Kidney epithelial cell (primary cell): ENCODE measurements at regions not wholly inside any gene's neighbourhood (a gene's known extent, or its start where the extent isn't known, plus 50 kb on each side); places are given as distances from the start of the nearest gene placed in this dataset.

Source experiments
- DNase-seq: peaks from one replicate; pipeline ENCODE4 v3.0.0-alpha.2; 2010; ENCODE audit warnings: low read depth
- H3K27me3 ChIP-seq: 2 replicates; pipeline ENCODE4 v1.6.0; 2011; ENCODE audit warnings: low read length; ENCODE audit not compliant: control insufficient read depth, insufficient read depth
- H3K36me3 ChIP-seq: 2 replicates; pipeline ENCODE4 v1.5.1; 2011; ENCODE audit warnings: low read length; ENCODE audit not compliant: control insufficient read depth, insufficient read depth
- H3K4me3 ChIP-seq: 2 replicates; pipeline ENCODE4 v1.5.1; 2011; ENCODE audit warnings: low read depth, mild to moderate bottlenecking, control low read depth, low read length
- CTCF ChIP-seq: IDR thresholded peaks from 2 replicates; pipeline ENCODE4 v1.5.1; 2011; ENCODE audit warnings: mild to moderate bottlenecking, moderate library complexity, low read length, control low read depth, inconsistent platforms; ENCODE audit not compliant: insufficient read depth, poor library complexity, severe bottlenecking

DNA sequence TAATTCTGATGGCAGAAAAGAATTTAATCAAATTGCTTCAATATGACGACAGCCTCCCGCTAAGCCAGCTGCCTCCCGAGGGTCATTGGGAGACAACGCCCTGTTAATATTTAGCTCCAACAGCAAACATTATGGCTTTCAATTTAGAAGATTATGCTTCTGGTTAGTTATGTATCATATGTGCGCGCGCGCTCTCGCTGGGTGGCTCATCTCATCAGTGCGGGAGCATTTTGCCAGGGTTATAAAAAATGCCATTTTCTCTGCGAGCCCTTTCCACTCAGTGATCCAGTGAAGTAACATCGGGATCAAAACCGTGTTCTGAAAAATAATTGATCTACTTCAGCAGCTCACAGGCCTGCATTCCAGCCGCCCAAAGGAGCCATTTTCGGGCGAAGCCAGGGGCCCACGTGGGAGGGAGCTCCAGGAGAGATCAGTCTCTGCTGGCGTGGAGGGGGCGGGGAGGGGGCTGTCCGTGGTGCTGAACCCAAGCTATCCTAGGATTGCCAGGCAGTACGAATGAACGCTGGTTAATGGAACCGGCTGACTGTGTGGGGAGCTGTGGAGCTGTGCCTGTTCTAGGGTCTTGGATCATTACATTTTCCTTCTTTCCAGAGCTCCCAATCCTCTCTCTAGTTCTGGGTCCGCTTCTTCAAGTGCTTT is 219.1 kb upstream of the ZC3H12A start:
- DNase-seq = no peak
- no peaks in the 10 kb centered on the region for H3K36me3 ChIP-seq
- H3K4me3 ChIP-seq = no peak overlapping the region
- peaks cover 3% of the 10 kb centered on the region for H3K27me3 ChIP-seq
- TF ChIP-seq CTCF = no peak

- DNase-seq = no peak
- H3K27me3 ChIP-seq = peaks cover 3% of the 10 kb centered on the region
- H3K4me3 ChIP-seq = no peak overlapping the region
- H3K36me3 ChIP-seq = no peaks in the 10 kb centered on the region
- TF ChIP-seq CTCF = no peak
Observed at GRCh38 chr1:37255868-37256267, 218.5 kb upstream of the ZC3H12A start.

DNA sequence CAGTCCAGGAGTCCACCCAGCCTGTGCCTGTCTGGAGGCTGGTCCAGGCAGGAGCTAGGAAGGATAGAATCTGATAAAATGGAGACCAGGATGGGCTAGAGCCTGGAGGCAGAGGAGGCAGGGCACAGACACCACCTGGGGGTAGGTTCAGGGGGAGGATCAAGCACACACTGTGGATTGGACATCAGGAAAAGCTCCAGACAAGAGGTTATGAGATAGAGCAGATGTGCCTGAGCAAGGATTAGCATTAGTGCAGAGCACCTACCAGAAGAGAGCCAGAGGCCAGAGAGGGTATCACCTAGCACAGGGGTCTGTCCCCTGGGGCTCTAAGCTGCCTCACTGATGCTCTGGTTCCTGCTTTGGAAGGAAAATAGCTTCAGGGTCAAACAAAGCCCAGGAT is 216.7 kb upstream of the ZC3H12A start:
- Histone ChIP-seq H3K36me3 (no peaks in the 10 kb centered on the region), H3K27me3 (peaks cover 3% of the 10 kb centered on the region), H3K4me3 (no peak overlapping the region)
- TF ChIP-seq CTCF = no peak
- no peak for DNase-seq

DNA sequence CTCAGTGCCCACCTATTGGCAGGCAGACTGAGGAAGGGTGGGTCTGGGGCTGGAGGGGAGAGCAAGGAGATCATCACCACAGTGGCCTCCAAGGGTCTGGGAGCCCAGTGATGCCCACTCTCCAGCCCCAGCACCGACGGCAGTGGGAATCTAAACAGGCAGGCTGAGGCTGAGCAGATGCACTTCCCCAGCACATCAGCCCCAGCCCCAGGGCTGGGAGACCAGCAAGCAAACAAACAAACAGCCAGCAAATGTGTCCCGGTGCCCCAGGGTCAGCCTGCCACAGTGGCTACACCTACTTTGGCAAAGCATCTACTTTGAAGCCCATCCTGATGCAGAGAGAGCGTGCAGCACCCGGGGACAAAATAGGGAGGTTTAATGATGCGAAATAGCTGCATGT is 216.3 kb upstream of the ZC3H12A start:
- no peak for TF ChIP-seq CTCF
- no peaks in the 10 kb centered on the region for H3K36me3 ChIP-seq
- DNase-seq = no peak
- H3K4me3 ChIP-seq = no peak overlapping the region
- peaks cover 3% of the 10 kb centered on the region for H3K27me3 ChIP-seq

GRCh38 chr1:37259019-37259418 is 215.4 kb upstream of the ZC3H12A start:
- TF ChIP-seq CTCF = no peak
- Histone ChIP-seq H3K4me3 (no peak overlapping the region), H3K27me3 (peaks cover 3% of the 10 kb centered on the region), H3K36me3 (no peaks in the 10 kb centered on the region)
- DNase-seq = no peak

- Histone ChIP-seq H3K27me3 (peaks cover 3% of the 10 kb centered on the region), H3K36me3 (no peaks in the 10 kb centered on the region), H3K4me3 (no peak overlapping the region)
- no peak for TF ChIP-seq CTCF
- no peak for DNase-seq
Observed at GRCh38 chr1:37261129-37261528, 213.3 kb upstream of the ZC3H12A start.
